Endodermal cell (in vitro differentiated cells): ENCODE measurements at regions not wholly inside any gene's neighbourhood (a gene's known extent, or its start where the extent isn't known, plus 50 kb on each side); places are given as distances from the start of the nearest gene placed in this dataset.
"Not testable (repeated sequence)": the region's sequence is repeated elsewhere in the genome, so short reads cannot be mapped to it uniquely, and the experiment has no call there.

ENCODE experiments used
- DNase-seq: peaks from one replicate; pipeline ENCODE4 v3.0.0-alpha.2; 2017
- H3K27ac ChIP-seq: 2 replicates; pipeline ENCODE4 v1.5.1; 2013; ENCODE audit warnings: mild to moderate bottlenecking, low read depth, low read length, moderate library complexity
- H3K27me3 ChIP-seq: 2 replicates; pipeline ENCODE4 v1.6.1; 2013; ENCODE audit warnings: mild to moderate bottlenecking, low read length, moderate library complexity; ENCODE audit not compliant: insufficient read depth, control insufficient read depth, poor library complexity, severe bottlenecking
- H3K36me3 ChIP-seq: 2 replicates; pipeline ENCODE4 v1.7.0; 2013; ENCODE audit warnings: mild to moderate bottlenecking, low read length, moderate library complexity; ENCODE audit not compliant: control insufficient read depth, insufficient read depth
- H3K4me1 ChIP-seq: one replicate; pipeline ENCODE4 v1.7.0; 2013; ENCODE audit warnings: low read length; ENCODE audit not compliant: control insufficient read depth, insufficient read depth
- H3K4me3 ChIP-seq: 2 replicates; pipeline ENCODE4 v1.5.1; 2013; ENCODE audit warnings: mild to moderate bottlenecking, low read length, moderate library complexity
- H3K9ac ChIP-seq: 2 replicates; pipeline ENCODE4 v1.6.1; 2013; ENCODE audit warnings: mild to moderate bottlenecking, low read length, moderate library complexity; ENCODE audit not compliant: poor library complexity, severe bottlenecking; ENCODE audit errors: extremely low read depth
- H3K9me3 ChIP-seq: 2 replicates; pipeline ENCODE4 v1.6.1; 2013; ENCODE audit warnings: mild to moderate bottlenecking, low read length, moderate library complexity; ENCODE audit not compliant: control insufficient read depth
- H3K27ac Mint-ChIP-seq: 2 replicates; pipeline ENCODE4 v1.8.0; 2020; ENCODE audit warnings: mixed read lengths
- H3K27me3 Mint-ChIP-seq: 2 replicates; pipeline ENCODE4 v1.8.0; 2021; ENCODE audit warnings: mild to moderate bottlenecking, mixed read lengths; ENCODE audit not compliant: insufficient read depth
- H3K36me3 Mint-ChIP-seq: 2 replicates; pipeline ENCODE4 v1.8.0; 2020; ENCODE audit warnings: low read depth, mixed read lengths
- H3K4me1 Mint-ChIP-seq: 2 replicates; pipeline ENCODE4 v1.8.0; 2020; ENCODE audit warnings: mixed read lengths
- H3K4me3 Mint-ChIP-seq: 2 replicates; pipeline ENCODE4 v1.8.0; 2020; ENCODE audit warnings: mild to moderate bottlenecking, moderate library complexity, mixed read lengths
- H3K9me3 Mint-ChIP-seq: 2 replicates; pipeline ENCODE4 v1.8.0; 2020; ENCODE audit warnings: mild to moderate bottlenecking, mixed read lengths
- WGBS, 2 experiments: methylation state at CpG; one replicate each; pipeline versions ENCODE4 v1.1.5 to v1.1.7; 2013; ENCODE audit warnings: missing lambda C conversion rate in 2 of 2, mixed read lengths in 1 of 2; ENCODE audit not compliant: insufficient coverage in 1 of 2, insufficient read length in 1 of 2; 5-methylcytosine and 5-hydroxymethylcytosine counted together
- TF ChIP-seq, protein P1 (sequence below): fragments of 200-600 bp; sonication (generic); conservative IDR thresholded peaks from 2 replicates; pipeline ENCODE4 v1.5.0; 2021; ENCODE audit warnings: antibody characterized with exemption, mild to moderate bottlenecking

DNA sequence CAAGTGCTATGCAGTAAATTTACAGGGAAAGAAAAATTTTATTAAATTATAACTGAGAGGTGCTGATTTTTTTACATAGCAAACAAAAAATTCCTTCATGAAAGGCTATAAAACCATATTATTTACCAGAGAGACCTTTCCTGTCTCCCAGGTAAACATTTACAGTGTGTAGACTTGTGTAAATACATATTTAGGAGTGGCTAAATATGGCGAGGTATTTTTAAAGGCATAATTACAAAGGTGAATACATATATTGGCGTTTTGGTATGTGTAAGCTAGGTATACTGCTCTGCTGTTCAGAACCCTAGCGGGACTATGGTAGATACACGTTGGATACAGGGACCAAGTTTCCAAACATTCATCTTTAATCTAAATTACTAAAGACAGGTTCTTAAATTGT lies 170.6 kb upstream of the MEF2C start:
- Mint-ChIP-seq H3K4me1 (no peaks in the 10 kb centered on the region), H3K36me3 (peaks cover 6% of the 10 kb centered on the region), H3K4me3 (no peak overlapping the region), H3K27me3 (no peaks in the 10 kb centered on the region), H3K27ac (no peak overlapping the region), H3K9me3 (peaks cover 29% of the 10 kb centered on the region)
- Histone ChIP-seq H3K9ac (no peak overlapping the region), H3K4me1 (no peaks in the 10 kb centered on the region), H3K36me3 (no peaks in the 10 kb centered on the region), H3K4me3 (no peak overlapping the region), H3K27ac (no peak overlapping the region), H3K9me3 (peaks cover 19% of the 10 kb centered on the region), H3K27me3 (no peaks in the 10 kb centered on the region)
- no peak for DNase-seq
- TF ChIP-seq, protein P1, sequence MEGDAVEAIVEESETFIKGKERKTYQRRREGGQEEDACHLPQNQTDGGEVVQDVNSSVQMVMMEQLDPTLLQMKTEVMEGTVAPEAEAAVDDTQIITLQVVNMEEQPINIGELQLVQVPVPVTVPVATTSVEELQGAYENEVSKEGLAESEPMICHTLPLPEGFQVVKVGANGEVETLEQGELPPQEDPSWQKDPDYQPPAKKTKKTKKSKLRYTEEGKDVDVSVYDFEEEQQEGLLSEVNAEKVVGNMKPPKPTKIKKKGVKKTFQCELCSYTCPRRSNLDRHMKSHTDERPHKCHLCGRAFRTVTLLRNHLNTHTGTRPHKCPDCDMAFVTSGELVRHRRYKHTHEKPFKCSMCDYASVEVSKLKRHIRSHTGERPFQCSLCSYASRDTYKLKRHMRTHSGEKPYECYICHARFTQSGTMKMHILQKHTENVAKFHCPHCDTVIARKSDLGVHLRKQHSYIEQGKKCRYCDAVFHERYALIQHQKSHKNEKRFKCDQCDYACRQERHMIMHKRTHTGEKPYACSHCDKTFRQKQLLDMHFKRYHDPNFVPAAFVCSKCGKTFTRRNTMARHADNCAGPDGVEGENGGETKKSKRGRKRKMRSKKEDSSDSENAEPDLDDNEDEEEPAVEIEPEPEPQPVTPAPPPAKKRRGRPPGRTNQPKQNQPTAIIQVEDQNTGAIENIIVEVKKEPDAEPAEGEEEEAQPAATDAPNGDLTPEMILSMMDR = no peak
- WGBS, 2 experiments = 60 to 77% methylated on average over 2 to 4 of the region's 4 CpGs

DNA sequence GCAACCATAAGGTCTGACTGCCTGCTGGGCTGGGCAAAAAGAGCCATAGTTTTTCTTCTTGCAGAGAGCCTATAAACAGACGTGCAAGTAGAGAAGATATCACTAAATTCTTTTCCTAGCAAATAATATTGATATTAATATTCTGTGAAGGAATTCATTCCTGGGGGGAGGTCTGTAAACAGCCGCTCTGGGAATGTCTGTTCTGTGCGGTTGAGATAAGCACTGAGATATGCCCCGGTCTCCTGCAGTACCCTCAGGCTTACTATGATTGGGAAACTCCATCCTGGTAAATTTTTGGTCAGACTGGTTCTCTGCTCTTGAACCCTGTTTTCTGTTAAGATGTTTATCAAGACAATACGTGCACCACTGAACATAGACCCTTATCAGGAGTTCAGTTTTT lies 167.1 kb upstream of the MEF2C start:
- H3K9ac ChIP-seq, DNase-seq, H3K36me3 ChIP-seq, H3K4me1 Mint-ChIP-seq, H3K27me3 ChIP-seq, H3K4me3 ChIP-seq, H3K27me3 Mint-ChIP-seq, H3K36me3 Mint-ChIP-seq, H3K27ac Mint-ChIP-seq, H3K27ac ChIP-seq, H3K4me3 Mint-ChIP-seq, H3K4me1 ChIP-seq: not testable (repeated sequence)
- H3K9me3 ChIP-seq = peaks cover 19% of the 10 kb centered on the region
- peaks cover 29% of the 10 kb centered on the region for H3K9me3 Mint-ChIP-seq
- WGBS, 2 experiments = 90 to 97% methylated on average over 4 to 5 of the region's 5 CpGs

DNA sequence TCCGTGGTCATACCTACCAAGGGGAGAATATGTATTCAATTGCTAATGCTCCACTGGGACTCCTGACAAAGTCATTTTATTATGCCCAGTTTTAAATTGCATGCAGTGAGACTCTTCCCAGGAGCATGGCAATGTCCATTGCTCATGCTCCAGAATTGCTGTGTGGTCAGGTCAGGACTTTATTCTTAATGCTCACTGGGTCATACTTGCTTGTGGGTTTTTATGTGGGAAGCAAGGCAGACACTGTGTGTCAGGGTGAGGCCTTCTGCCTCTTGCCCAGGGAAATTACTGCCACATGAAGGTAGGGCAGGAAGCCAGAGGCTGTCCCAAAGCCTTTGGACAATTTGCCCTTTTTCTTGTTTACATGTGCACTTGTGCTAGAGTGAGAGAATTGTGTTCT lies 164.6 kb upstream of the MEF2C start:
- Histone ChIP-seq H3K4me3 (no peak overlapping the region), H3K36me3 (no peaks in the 10 kb centered on the region), H3K4me1 (no peaks in the 10 kb centered on the region), H3K27ac (no peak overlapping the region), H3K9ac (no peak overlapping the region), H3K27me3 (no peaks in the 10 kb centered on the region), H3K9me3 (peaks cover 19% of the 10 kb centered on the region)
- Mint-ChIP-seq H3K9me3 (peaks cover 29% of the 10 kb centered on the region), H3K36me3 (peaks cover 6% of the 10 kb centered on the region), H3K4me3 (no peak overlapping the region), H3K27ac (no peak overlapping the region), H3K4me1 (peaks cover 3% of the 10 kb centered on the region), H3K27me3 (no peaks in the 10 kb centered on the region)
- TF ChIP-seq, protein P1 = no peak
- 50 to 60% methylated on average over 1 of the region's 1 CpG for WGBS, 2 experiments
- DNase-seq = no peak

DNA sequence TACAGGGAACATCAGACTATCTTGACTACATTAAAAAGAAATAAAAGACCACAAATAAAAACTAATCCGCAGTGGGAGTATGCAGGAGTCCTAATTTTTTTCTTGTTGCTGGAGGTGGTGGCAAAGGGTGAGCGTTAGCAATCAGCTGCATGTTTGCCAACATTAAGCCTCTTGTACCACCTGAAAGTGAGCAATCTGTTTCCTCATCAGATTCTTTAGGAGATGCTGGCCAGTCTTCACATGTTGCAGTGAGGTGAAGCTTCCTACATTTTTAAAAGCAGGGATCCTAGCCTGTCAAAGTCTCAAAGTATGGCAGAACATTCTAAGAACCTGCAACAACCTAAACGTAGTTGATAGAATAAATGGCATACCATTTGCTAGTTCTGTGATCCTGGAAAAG lies 162.2 kb upstream of the MEF2C start:
- no peak overlapping the region for H3K27ac ChIP-seq
- no peaks in the 10 kb centered on the region for H3K27me3 ChIP-seq
- TF ChIP-seq, protein P1 = no peak
- no peak for DNase-seq
- H3K27me3 Mint-ChIP-seq = no peaks in the 10 kb centered on the region
- no peaks in the 10 kb centered on the region for H3K4me1 ChIP-seq
- H3K36me3 Mint-ChIP-seq = no peaks in the 10 kb centered on the region
- H3K9me3 ChIP-seq = peaks cover 9% of the 10 kb centered on the region
- no peak overlapping the region for H3K4me3 Mint-ChIP-seq
- peaks cover 15% of the 10 kb centered on the region for H3K9me3 Mint-ChIP-seq
- peaks cover 3% of the 10 kb centered on the region for H3K4me1 Mint-ChIP-seq
- WGBS, 2 experiments = 91 to 95% methylated on average over 2 to 3 of the region's 3 CpGs
- no peak overlapping the region for H3K4me3 ChIP-seq
- no peak overlapping the region for H3K27ac Mint-ChIP-seq
- H3K9ac ChIP-seq = no peak overlapping the region
- no peaks in the 10 kb centered on the region for H3K36me3 ChIP-seq
